ENCODE measurements at regions not wholly inside any gene's neighbourhood (a gene's known extent, or its start where the extent isn't known, plus 50 kb on each side); places are given as distances from the start of the nearest gene placed in this dataset.
"Not testable (repeated sequence)": the region's sequence is repeated elsewhere in the genome, so short reads cannot be mapped to it uniquely, and the experiment has no call there.

DNA sequence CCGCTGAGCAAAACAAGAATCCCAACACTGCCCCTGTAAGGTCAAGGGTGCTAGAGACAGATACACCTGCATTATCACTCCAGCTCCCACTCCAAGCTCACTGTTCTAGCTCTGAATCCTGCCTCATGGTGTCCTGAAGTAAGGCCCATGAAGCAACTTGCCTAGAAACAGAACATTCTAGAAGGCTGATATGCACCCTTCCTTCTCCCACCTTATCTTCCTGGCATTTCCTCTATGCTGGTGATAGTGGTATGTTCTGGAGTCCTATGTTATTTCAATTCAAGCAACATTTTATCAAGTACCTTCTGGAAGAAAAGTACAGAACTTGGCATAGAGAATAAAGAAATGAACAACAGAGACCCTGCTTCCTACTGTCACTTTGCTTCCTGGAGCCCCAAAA lies 317.1 kb upstream of the KAZN start (continued):
- TF ChIP-seq JUN (IDR thresholded peaks at IDR 0.05) (no peak), CHD2 (IDR thresholded peaks at IDR 0.05; ENCODE audit: low read length, partially characterized antibody) (no peak), ZNF302 (CRISPR knock-in tag; IDR thresholded peaks at IDR 0.05) (no peak)

DNA sequence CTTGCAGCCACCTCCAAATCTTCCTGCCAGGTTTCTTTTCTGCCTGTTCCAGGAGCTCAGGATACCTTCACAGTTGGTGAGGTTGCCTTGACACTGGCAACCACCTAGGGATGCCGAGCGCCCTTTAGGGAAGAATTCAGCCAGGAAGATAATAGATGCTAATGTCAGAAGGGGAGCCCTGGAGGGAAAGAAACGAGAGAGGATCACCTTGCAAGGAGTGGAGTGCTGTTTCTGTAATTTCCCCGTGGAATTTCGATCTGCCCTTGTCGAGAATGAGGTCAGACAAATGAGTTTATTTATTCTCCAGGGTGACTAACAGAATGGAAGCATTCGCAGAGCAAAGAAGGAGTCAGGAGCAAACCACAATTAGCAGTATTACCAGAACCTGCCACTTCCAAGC lies 315.8 kb upstream of the KAZN start:
- no peaks in the 10 kb centered on the region for H3K9me3 ChIP-seq
- POLR2A ChIA-PET = no interaction called here
- CTCF ChIA-PET = interaction anchor here (0.7 kb wide), 1 partner anchor 541 kb away, joined by 3 read pairs; no protein-coding TSS in a partner anchor
- no peak overlapping the region for H3K4me2 ChIP-seq
- FAIRE-seq = no peak
- no peak for TF ChIP-seq EP300 (IDR thresholded peaks at IDR 0.05)
- no peak for TF ChIP-seq ZFP36 (IDR thresholded peaks at IDR 0.05; ENCODE audit: borderline replicate concordance, partially characterized antibody)
- TF ChIP-seq CEBPB (IDR thresholded peaks at IDR 0.05) = no peak
- no peak for TF ChIP-seq ZC3H11A (IDR thresholded peaks at IDR 0.05)
- TF ChIP-seq ESRRA (IDR thresholded peaks at IDR 0.05; ENCODE audit: borderline replicate concordance, low read length) = no peak
- no peak for TF ChIP-seq RARB (CRISPR knock-in tag; IDR thresholded peaks at IDR 0.05)
- TF ChIP-seq RFX5 (IDR thresholded peaks at IDR 0.05) = no peak
- TF ChIP-seq FOSL2 (IDR thresholded peaks at IDR 0.05) = no peak
- no peak for TF ChIP-seq FOSL2 (CRISPR knock-in tag; IDR thresholded peaks at IDR 0.05)
- no peak for DNase-seq (ENCODE audit: low read depth in 1 of 2, low spot score in 1 of 2)
- no peak overlapping the region for H3K4me3 ChIP-seq
- ATAC-seq = no peak
- H3K4me1 ChIP-seq = no peaks in the 10 kb centered on the region
- WGBS (ENCODE audit: missing lambda C conversion rate) = 0% methylated on average over 7 of the region's 7 CpGs
- H3K27ac ChIP-seq = no peak overlapping the region

DNA sequence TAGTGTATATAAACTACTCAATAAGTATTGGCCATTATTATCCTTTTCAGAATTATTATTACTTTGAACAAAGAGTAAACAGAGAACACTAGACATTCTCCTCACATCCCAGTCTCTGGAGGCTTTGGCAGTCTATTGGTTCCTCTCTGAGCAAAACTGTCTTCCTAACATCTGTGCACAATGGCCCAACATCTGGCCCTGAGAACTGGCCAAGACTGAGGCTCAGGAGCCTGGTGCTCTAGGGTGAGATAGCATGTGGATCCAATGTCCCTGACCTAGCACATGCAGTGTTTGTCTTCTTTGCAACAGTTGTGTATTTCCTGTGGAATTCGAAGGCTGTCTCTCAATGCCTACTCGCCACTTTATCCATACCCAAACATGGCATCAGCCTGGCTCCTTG lies 313.2 kb upstream of the KAZN start:
- 0% methylated on average over 2 of the region's 2 CpGs for WGBS (ENCODE audit: missing lambda C conversion rate)
- ChIA-PET POLR2A (no interaction called here), CTCF (no interaction called here)
- H3K9me3 ChIP-seq = no peaks in the 10 kb centered on the region
- H3K27ac ChIP-seq = no peak overlapping the region
- no peaks in the 10 kb centered on the region for H3K4me1 ChIP-seq
- H3K4me3 ChIP-seq = no peak overlapping the region
- no peak overlapping the region for H3K4me2 ChIP-seq
- DNase-seq (ENCODE audit: low read depth in 1 of 2, low spot score in 1 of 2) = no peak
- no peak for FAIRE-seq
- no peak for ATAC-seq
- TF ChIP-seq PHF8 (IDR thresholded peaks at IDR 0.05; ENCODE audit: borderline replicate concordance, low read depth) (no peak), RCOR1 (IDR thresholded peaks at IDR 0.05; ENCODE audit: low read depth, low read length) (no peak), HDAC2 (IDR thresholded peaks at IDR 0.05) (no peak), KDM5A (IDR thresholded peaks at IDR 0.05) (no peak), HOXB5 (CRISPR knock-in tag; IDR thresholded peaks at IDR 0.05) (no peak), ZC3H11A (IDR thresholded peaks at IDR 0.05) (no peak), RAD21 (conservative IDR thresholded peaks at IDR 0.05 in 1 of 2, IDR thresholded peaks at IDR 0.05 in 1 of 2) (no peak), ZNF302 (CRISPR knock-in tag; IDR thresholded peaks at IDR 0.05) (no peak), RFX5 (IDR thresholded peaks at IDR 0.05) (no peak), JUN (IDR thresholded peaks at IDR 0.05) (no peak), BHLHE40 (IDR thresholded peaks at IDR 0.05; ENCODE audit: low read depth, low read length) (no peak), NFE2L2 (conservative IDR thresholded peaks at IDR 0.05; ENCODE audit: low read length) (no peak), RARB (CRISPR knock-in tag; IDR thresholded peaks at IDR 0.05) (no peak), RNF2 (IDR thresholded peaks at IDR 0.05; ENCODE audit: borderline replicate concordance, low read depth) (no peak), TFCP2L1 (CRISPR knock-in tag; IDR thresholded peaks at IDR 0.05) (no peak)
- TF ChIP-seq, protein P1, sequence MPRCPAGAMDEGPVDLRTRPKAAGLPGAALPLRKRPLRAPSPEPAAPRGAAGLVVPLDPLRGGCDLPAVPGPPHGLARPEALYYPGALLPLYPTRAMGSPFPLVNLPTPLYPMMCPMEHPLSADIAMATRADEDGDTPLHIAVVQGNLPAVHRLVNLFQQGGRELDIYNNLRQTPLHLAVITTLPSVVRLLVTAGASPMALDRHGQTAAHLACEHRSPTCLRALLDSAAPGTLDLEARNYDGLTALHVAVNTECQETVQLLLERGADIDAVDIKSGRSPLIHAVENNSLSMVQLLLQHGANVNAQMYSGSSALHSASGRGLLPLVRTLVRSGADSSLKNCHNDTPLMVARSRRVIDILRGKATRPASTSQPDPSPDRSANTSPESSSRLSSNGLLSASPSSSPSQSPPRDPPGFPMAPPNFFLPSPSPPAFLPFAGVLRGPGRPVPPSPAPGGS (IDR thresholded peaks at IDR 0.05) = no peak
- TF ChIP-seq, protein P2, sequence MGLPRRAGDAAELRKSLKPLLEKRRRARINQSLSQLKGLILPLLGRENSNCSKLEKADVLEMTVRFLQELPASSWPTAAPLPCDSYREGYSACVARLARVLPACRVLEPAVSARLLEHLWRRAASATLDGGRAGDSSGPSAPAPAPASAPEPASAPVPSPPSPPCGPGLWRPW (IDR thresholded peaks at IDR 0.05) = no peak

DNA sequence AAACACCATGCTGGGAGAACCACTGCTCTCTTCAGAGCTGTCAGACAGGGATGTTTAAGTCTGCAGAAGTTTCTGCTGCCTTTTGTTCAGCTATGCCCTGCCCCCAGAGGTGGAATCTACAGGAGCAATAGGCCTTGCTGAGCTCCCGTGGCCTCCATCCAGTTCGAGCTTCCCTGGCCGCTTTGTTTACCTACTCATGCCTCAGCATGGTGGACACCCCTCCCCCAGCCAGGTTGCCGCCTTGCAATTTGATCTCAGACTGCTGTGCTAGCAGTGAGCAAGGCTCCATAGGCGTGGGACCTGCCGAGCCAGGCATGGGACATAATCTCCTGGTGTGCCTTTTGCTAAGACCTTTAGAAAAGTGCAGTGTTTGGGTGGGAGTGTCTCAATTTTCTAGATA lies 307.3 kb upstream of the KAZN start:
- H3K4me1 ChIP-seq; DNase-seq (ENCODE audit: low read depth in 1 of 2, low spot score in 1 of 2); H3K4me3 ChIP-seq; H3K9me3 ChIP-seq; ATAC-seq; FAIRE-seq; POLR2A ChIA-PET; H3K4me2 ChIP-seq; H3K27ac ChIP-seq: not testable (repeated sequence)
- CTCF ChIA-PET = interaction anchor here (0.6 to 1.2 kb wide), 2 partner anchors 51 to 595 kb away, joined by 4 read pairs; no protein-coding TSS in a partner anchor
- 0% methylated on average over 2 of the region's 6 CpGs for WGBS (ENCODE audit: missing lambda C conversion rate)
